H1 (cell line): ENCODE measurements at regions not wholly inside any gene's neighbourhood (a gene's known extent, or its start where the extent isn't known, plus 50 kb on each side); places are given as distances from the start of the nearest gene placed in this dataset.

Source experiments
- CTCF ChIA-PET: fragments of 300-600 bp; sonication (Branson Sonifier 250); formaldehyde crosslinking; loops from one replicate; lab custom pipeline; 2021; ENCODE audit not compliant: partially characterized antibody; lab: Charles Lee
- POLR2A ChIA-PET: fragments of 300-600 bp; sonication (Branson Sonifier 250); formaldehyde crosslinking; loops from one replicate; lab custom pipeline; 2021; ENCODE audit warnings: inconsistent platforms; ENCODE audit not compliant: partially characterized antibody; lab: Charles Lee
- DNase-seq, 2 experiments: peaks; one replicate each; pipeline versions ENCODE4 v3.0.0 to v3.0.0-alpha.2; 2010 to 2022; ENCODE audit warnings: low spot score in 2 of 2, low read depth in 1 of 2, mixed read lengths in 1 of 2
- FAIRE-seq: peaks from 2 replicates; lab custom pipeline; 2011; peaks lifted over from hg19 to GRCh38; lab: Jason Lieb, UNC
- H2AFZ ChIP-seq: 2 replicates; pipeline ENCODE4 v1.8.1; 2012; ENCODE audit warnings: low read length, inconsistent platforms
- H2AK5ac ChIP-seq: 2 replicates; pipeline ENCODE4 v1.6.1; 2013; ENCODE audit warnings: low read depth, low read length
- H2BK120ac ChIP-seq: replicated peaks from 2 replicates; pipeline ENCODE3; 2013; ENCODE audit warnings: low read depth, low read length, inconsistent platforms
- H2BK12ac ChIP-seq: 2 replicates; pipeline ENCODE4 v1.6.1; 2013; ENCODE audit warnings: low read depth, low read length
- H2BK15ac ChIP-seq: 2 replicates; pipeline ENCODE4 v1.6.1; 2013; ENCODE audit warnings: low read length
- H2BK20ac ChIP-seq: 2 replicates; pipeline ENCODE4 v1.6.1; 2013; ENCODE audit warnings: low read length
- H2BK5ac ChIP-seq: 2 replicates; pipeline ENCODE4 v1.6.1; 2013; ENCODE audit warnings: low read depth, low read length
- H3K14ac ChIP-seq: 2 replicates; pipeline ENCODE4 v1.6.1; 2013; ENCODE audit warnings: inconsistent platforms; ENCODE audit not compliant: insufficient read length
- H3K18ac ChIP-seq: 2 replicates; pipeline ENCODE4 v1.6.1; 2013; ENCODE audit warnings: low read length; ENCODE audit errors: extremely low read depth
- H3K23ac ChIP-seq: 2 replicates; pipeline ENCODE4 v1.6.1; 2013; ENCODE audit warnings: inconsistent platforms; ENCODE audit not compliant: insufficient read length
- H3K23me2 ChIP-seq: 2 replicates; pipeline ENCODE4 v1.6.1; 2013; ENCODE audit warnings: low read depth, low read length
- H3K27ac ChIP-seq: 2 replicates; pipeline ENCODE4 v1.6.1; 2011; ENCODE audit warnings: low read depth, low read length, inconsistent platforms
- H3K27me3 ChIP-seq, 4 experiments: replicated peaks in 1 of 4; 1 replicate in 1 of 4; 2 replicates in 3 of 4; pipeline versions ENCODE4 v1.6.1 to v1.8.1; 2011 to 2013; ENCODE audit warnings: low read length in 3 of 4, mild to moderate bottlenecking in 3 of 4, inconsistent platforms in 2 of 4, mixed read lengths in 2 of 4, moderate library complexity in 1 of 4; ENCODE audit not compliant: control insufficient read depth in 3 of 4, insufficient read depth in 3 of 4; ENCODE audit errors: extremely low read depth in 1 of 4
- H3K36me3 ChIP-seq, 4 experiments: 2 replicates each; pipeline versions ENCODE4 v1.6.1 to v1.8.1; 2011 to 2013; ENCODE audit warnings: mild to moderate bottlenecking in 4 of 4, low read length in 3 of 4, moderate library complexity in 2 of 4, control low read depth in 1 of 4, inconsistent platforms in 1 of 4; ENCODE audit not compliant: insufficient read depth in 4 of 4, control insufficient read depth in 2 of 4
- H3K4ac ChIP-seq: replicated peaks from 2 replicates; pipeline ENCODE3; 2013; ENCODE audit warnings: low read length, low read depth, mixed read lengths, inconsistent platforms; ENCODE audit not compliant: insufficient read length
- H3K4me1 ChIP-seq, 4 experiments: replicated peaks in 1 of 4; 1 replicate in 1 of 4; 2 replicates in 3 of 4; pipeline versions ENCODE4 v1.6.1 to v1.8.1; 2011 to 2013; ENCODE audit warnings: low read length in 3 of 4, inconsistent platforms in 2 of 4, mixed read lengths in 1 of 4; ENCODE audit not compliant: insufficient read depth in 4 of 4, control insufficient read depth in 3 of 4
- H3K4me2 ChIP-seq, 2 experiments: 2 replicates each; pipeline versions ENCODE4 v1.6.1 to v1.8.1; 2011 to 2013; ENCODE audit warnings: low read depth in 2 of 2, low read length in 2 of 2, control low read depth in 1 of 2, inconsistent platforms in 1 of 2, mild to moderate bottlenecking in 1 of 2; ENCODE audit not compliant: insufficient read depth in 1 of 2
- H3K4me3 ChIP-seq, 4 experiments: fragments of 200-600, 300-600 bp in 1 of 4; sonication (generic), shearing (Covaris generic), sonication (Bioruptor Twin) in 1 of 4; 2 replicates each; pipeline versions ENCODE4 v1.5.1 to v1.8.1; 2011 to 2016; ENCODE audit warnings: low read length in 4 of 4, low read depth in 3 of 4, control low read depth in 2 of 4, inconsistent platforms in 2 of 4, mild to moderate bottlenecking in 2 of 4, mixed read lengths in 1 of 4, moderate library complexity in 1 of 4; ENCODE audit not compliant: insufficient read depth in 2 of 4; ENCODE audit errors: extremely low read depth in 1 of 4
- H3K56ac ChIP-seq: replicated peaks from 2 replicates; pipeline ENCODE3; 2013; ENCODE audit warnings: low read depth, mild to moderate bottlenecking, mixed read lengths, low read length, inconsistent platforms; ENCODE audit not compliant: insufficient read length
- H3K79me1 ChIP-seq: 2 replicates; pipeline ENCODE4 v1.6.1; 2013; ENCODE audit warnings: low read depth, low read length, control low read depth
- H3K79me2 ChIP-seq, 2 experiments: 2 replicates each; pipeline versions ENCODE4 v1.6.1 to v1.8.1; 2012 to 2013; ENCODE audit warnings: low read length in 2 of 2, mild to moderate bottlenecking in 2 of 2, inconsistent platforms in 1 of 2; ENCODE audit not compliant: insufficient read depth in 2 of 2, control insufficient read depth in 1 of 2
- H3K9ac ChIP-seq, 4 experiments: replicated peaks in 1 of 4; 1 replicate in 1 of 4; 2 replicates in 3 of 4; pipeline versions ENCODE4 v1.6.1 to v1.8.1; 2011 to 2013; ENCODE audit warnings: low read depth in 3 of 4, low read length in 3 of 4, control low read depth in 2 of 4, mild to moderate bottlenecking in 2 of 4, moderate library complexity in 2 of 4, inconsistent platforms in 1 of 4; ENCODE audit errors: extremely low read depth in 1 of 4
- H3K9me3 ChIP-seq, 2 experiments: 2 replicates each; pipeline versions ENCODE4 v1.6.1 to v1.8.1; 2012 to 2013; ENCODE audit warnings: mild to moderate bottlenecking in 2 of 2, moderate library complexity in 2 of 2, control low read depth in 1 of 2, inconsistent platforms in 1 of 2, low read depth in 1 of 2, low read length in 1 of 2, mixed read lengths in 1 of 2; ENCODE audit not compliant: insufficient read depth in 2 of 2
- H4K20me1 ChIP-seq, 2 experiments: replicated peaks in 1 of 2; 2 replicates each; pipeline versions ENCODE3 to v1.8.1; 2011 to 2013; ENCODE audit warnings: inconsistent platforms in 2 of 2, low read length in 2 of 2, mild to moderate bottlenecking in 1 of 2; ENCODE audit not compliant: insufficient read depth in 2 of 2, control insufficient read depth in 1 of 2
- H4K5ac ChIP-seq: 2 replicates; pipeline ENCODE4 v1.6.1; 2013; ENCODE audit warnings: low read length, low read depth, mixed read lengths, inconsistent platforms; ENCODE audit not compliant: insufficient read length
- H4K8ac ChIP-seq: 2 replicates; pipeline ENCODE4 v1.8.0; 2013; ENCODE audit warnings: mild to moderate bottlenecking, moderate library complexity, low read length, inconsistent platforms; ENCODE audit not compliant: insufficient read depth; ENCODE audit errors: extremely low read depth
- H4K91ac ChIP-seq: replicated peaks from 2 replicates; pipeline ENCODE3; 2013; ENCODE audit warnings: low read length, mixed read lengths, inconsistent platforms; ENCODE audit not compliant: insufficient read length
- BCL11A ChIP-seq, 2 experiments: IDR thresholded peaks; one replicate each; pipeline ENCODE4 v1.6.1; 2011; ENCODE audit warnings: low read depth in 2 of 2, low read length in 2 of 2, mild to moderate bottlenecking in 2 of 2
- CBX8 ChIP-seq: fragments of 300-800, 300-1000 bp; sonication (generic); IDR thresholded peaks from 2 replicates; pipeline ENCODE4 v1.7.1; 2016; ENCODE audit warnings: low read depth, low read length, borderline replicate concordance
- CEBPB ChIP-seq: IDR thresholded peaks from 2 replicates; pipeline ENCODE4 v1.6.1; 2012; ENCODE audit warnings: low read depth, low read length
- CREB1 ChIP-seq: IDR thresholded peaks from 2 replicates; pipeline ENCODE4 v1.6.1; 2012; ENCODE audit warnings: inconsistent platforms
- KDM1A ChIP-seq: fragments of 200-600, 300-600 bp; sonication (generic); IDR thresholded peaks from 2 replicates; pipeline ENCODE4 v1.7.1; 2016; ENCODE audit warnings: mild to moderate bottlenecking, low read length, borderline replicate concordance
- MAFK ChIP-seq: IDR thresholded peaks from 2 replicates; pipeline ENCODE4 v1.6.1; 2012; ENCODE audit warnings: low read depth, mild to moderate bottlenecking, improper control_type of control experiment, low read length
- RNF2 ChIP-seq: fragments of 200-900, 300-1000 bp; sonication (generic); IDR thresholded peaks from 2 replicates; pipeline ENCODE4 v1.7.1; 2016; ENCODE audit warnings: borderline replicate concordance, low read depth, mild to moderate bottlenecking, antibody characterized with exemption, low read length; ENCODE audit not compliant: poor library complexity, severe bottlenecking; ENCODE audit errors: missing control alignments
- TAF1 ChIP-seq: IDR thresholded peaks from 2 replicates; pipeline ENCODE4 v1.6.1; 2011; ENCODE audit warnings: mild to moderate bottlenecking, low read depth, low read length
- WGBS, 2 experiments: shearing (Covaris generic) in 1 of 2; methylation state at CpG; one replicate each; pipeline versions ENCODE4 v1.1.6 to v1.1.7; 2013 to 2015; ENCODE audit warnings: low lambda C conversion rate in 2 of 2, mixed read lengths in 2 of 2, inconsistent platforms in 1 of 2, low coverage in 1 of 2, missing lambda C conversion rate in 1 of 2; ENCODE audit not compliant: insufficient replicate concordance in 2 of 2, insufficient coverage in 1 of 2, insufficient read length in 1 of 2; ENCODE audit errors: extremely low coverage in 1 of 2, missing lambda C conversion rate in 1 of 2; 5-methylcytosine and 5-hydroxymethylcytosine counted together

- DNase-seq = no peak
- no peaks in the 10 kb centered on the region for H4K20me1 ChIP-seq
- no peak overlapping the region for H3K4me3 ChIP-seq
- H2AFZ ChIP-seq = no peak overlapping the region
- no peak overlapping the region for H3K18ac ChIP-seq
- ChIA-PET POLR2A (no interaction called here), CTCF (no interaction called here)
- H2AK5ac ChIP-seq = no peak overlapping the region
- no peak overlapping the region for H3K23ac ChIP-seq
- H3K4ac ChIP-seq = no peak overlapping the region
- TF ChIP-seq TAF1 (no peak), BCL11A (IDR thresholded peaks at IDR 0.05; ENCODE audit: low read depth in 2 of 2, low read length in 2 of 2) (no peak), CBX8 (no peak), MAFK (no peak), CREB1 (no peak), CEBPB (no peak), KDM1A (no peak), RNF2 (no peak)
- H3K79me1 ChIP-seq = no peaks in the 10 kb centered on the region
- no peaks in the 10 kb centered on the region; a peak in 1 of 7 replicates for H3K27me3 ChIP-seq
- no peaks in the 10 kb centered on the region for H3K79me2 ChIP-seq
- H3K27ac ChIP-seq = no peak overlapping the region
- H4K5ac ChIP-seq = no peak overlapping the region
- no peak overlapping the region for H2BK120ac ChIP-seq
- FAIRE-seq = no peak
- no peak overlapping the region for H2BK5ac ChIP-seq
- H2BK20ac ChIP-seq = no peak overlapping the region
- H3K9me3 ChIP-seq = 0 out of 4 replicates have a peak, but pooled peaks cover 0 to 7% of the 10 kb centered on the region in 2 experiments
- H2BK12ac ChIP-seq = no peak overlapping the region
- no peak overlapping the region for H3K56ac ChIP-seq
- no peak overlapping the region for H4K91ac ChIP-seq
- WGBS, 2 experiments = 92% methylated on average over 2 of the region's 2 CpGs; no CpG with 5 or more reads in 1 of the 2 experiments
- H3K36me3 ChIP-seq = no peaks in the 10 kb centered on the region
- no peak overlapping the region for H2BK15ac ChIP-seq
- no peaks in the 10 kb centered on the region for H3K23me2 ChIP-seq
- no peak overlapping the region for H3K4me2 ChIP-seq
- peaks cover 0 to 3% (median 0%) of the 10 kb centered on the region in 4 experiments; a peak in 1 of 7 replicates for H3K4me1 ChIP-seq
- H4K8ac ChIP-seq = no peak overlapping the region
- H3K14ac ChIP-seq = no peak overlapping the region
- no peak overlapping the region for H3K9ac ChIP-seq
Measured at GRCh38 chr6:106761160-106761559, 131.8 kb downstream of the QRSL1 start.
